ENCODE measurements at regions not wholly inside any gene's neighbourhood (a gene's known extent, or its start where the extent isn't known, plus 50 kb on each side); places are given as distances from the start of the nearest gene placed in this dataset.
"Not testable (repeated sequence)": the region's sequence is repeated elsewhere in the genome, so short reads cannot be mapped to it uniquely, and the experiment has no call there.

DNA sequence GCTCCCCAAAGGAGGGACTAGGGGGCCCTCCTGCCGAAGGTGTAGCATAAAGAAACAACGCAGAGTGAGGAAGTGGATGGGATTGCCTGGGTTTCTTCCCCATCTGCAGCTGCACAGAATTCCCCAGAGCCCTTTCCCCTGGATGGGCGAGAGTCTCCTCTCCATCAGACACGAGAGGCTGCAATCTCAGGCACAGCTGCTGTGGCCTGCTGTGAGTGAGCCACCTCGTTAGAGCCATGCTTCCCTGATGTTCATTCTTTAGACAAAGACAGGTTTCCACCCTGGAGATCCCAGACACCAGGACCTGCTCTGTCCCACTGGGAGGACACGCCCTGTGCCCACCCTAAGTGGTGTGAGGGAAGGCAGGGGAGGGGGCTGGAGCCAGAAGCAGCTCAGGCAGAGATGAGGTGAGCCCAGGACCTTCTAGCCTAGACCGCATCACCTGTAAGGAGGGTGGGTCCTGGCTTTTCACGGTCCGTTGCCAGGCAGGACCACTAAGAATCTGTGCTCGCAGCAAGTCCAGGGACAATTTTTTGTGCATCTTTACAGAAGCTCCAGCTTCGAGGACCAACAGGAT is 268.6 kb upstream of the TCERG1L start:
- intact Hi-C loops (cut with micrococcal nuclease; ENCODE audit: unreplicated experiment): no loop called here
- Mint-ChIP-seq H3K9me3 (ENCODE audit: low read depth, unreplicated experiment) (no peaks in the 10 kb centered on the region), H3K27me3 (ENCODE audit: unreplicated experiment) (peaks cover 2% of the 10 kb centered on the region), H3K4me3 (ENCODE audit: low read depth, unreplicated experiment) (no peak overlapping the region), H3K4me1 (ENCODE audit: low read depth, unreplicated experiment) (no peaks in the 10 kb centered on the region), H3K36me3 (ENCODE audit: insufficient read depth, unreplicated experiment) (no peaks in the 10 kb centered on the region), H3K27ac (ENCODE audit: unreplicated experiment) (no peak overlapping the region)
- TF ChIP-seq, protein P1, sequence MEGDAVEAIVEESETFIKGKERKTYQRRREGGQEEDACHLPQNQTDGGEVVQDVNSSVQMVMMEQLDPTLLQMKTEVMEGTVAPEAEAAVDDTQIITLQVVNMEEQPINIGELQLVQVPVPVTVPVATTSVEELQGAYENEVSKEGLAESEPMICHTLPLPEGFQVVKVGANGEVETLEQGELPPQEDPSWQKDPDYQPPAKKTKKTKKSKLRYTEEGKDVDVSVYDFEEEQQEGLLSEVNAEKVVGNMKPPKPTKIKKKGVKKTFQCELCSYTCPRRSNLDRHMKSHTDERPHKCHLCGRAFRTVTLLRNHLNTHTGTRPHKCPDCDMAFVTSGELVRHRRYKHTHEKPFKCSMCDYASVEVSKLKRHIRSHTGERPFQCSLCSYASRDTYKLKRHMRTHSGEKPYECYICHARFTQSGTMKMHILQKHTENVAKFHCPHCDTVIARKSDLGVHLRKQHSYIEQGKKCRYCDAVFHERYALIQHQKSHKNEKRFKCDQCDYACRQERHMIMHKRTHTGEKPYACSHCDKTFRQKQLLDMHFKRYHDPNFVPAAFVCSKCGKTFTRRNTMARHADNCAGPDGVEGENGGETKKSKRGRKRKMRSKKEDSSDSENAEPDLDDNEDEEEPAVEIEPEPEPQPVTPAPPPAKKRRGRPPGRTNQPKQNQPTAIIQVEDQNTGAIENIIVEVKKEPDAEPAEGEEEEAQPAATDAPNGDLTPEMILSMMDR (IDR thresholded peaks at IDR 0.05; ENCODE audit: unreplicated experiment): no peak
- no TSS peak for BruUV-seq (replicated peaks)
- CTCF ChIA-PET: no interaction called here
- DNase-seq: no peak

- Mint-ChIP-seq H3K4me1 (ENCODE audit: low read depth, unreplicated experiment) (no peaks in the 10 kb centered on the region), H3K27me3 (ENCODE audit: unreplicated experiment) (peaks cover 7% of the 10 kb centered on the region), H3K27ac (ENCODE audit: unreplicated experiment) (no peak overlapping the region), H3K4me3 (ENCODE audit: low read depth, unreplicated experiment) (no peak overlapping the region), H3K36me3 (ENCODE audit: insufficient read depth, unreplicated experiment) (no peaks in the 10 kb centered on the region), H3K9me3 (ENCODE audit: low read depth, unreplicated experiment) (no peaks in the 10 kb centered on the region)
- TF ChIP-seq, protein P1 (IDR thresholded peaks at IDR 0.05; ENCODE audit: unreplicated experiment): no peak
- BruUV-seq (replicated peaks): no TSS peak
- intact Hi-C loops (cut with micrococcal nuclease; ENCODE audit: unreplicated experiment): no loop called here
- CTCF ChIA-PET: no interaction called here
- DNase-seq: no peak
Observed at GRCh38 chr10:131580674-131581073, 269.2 kb upstream of the TCERG1L start.

GRCh38 chr10:131581547-131581946 is 270.0 kb upstream of the TCERG1L start:
- H3K4me1 Mint-ChIP-seq (ENCODE audit: low read depth, unreplicated experiment); H3K4me3 Mint-ChIP-seq (ENCODE audit: low read depth, unreplicated experiment); H3K9me3 Mint-ChIP-seq (ENCODE audit: low read depth, unreplicated experiment); intact Hi-C loops (cut with micrococcal nuclease; ENCODE audit: unreplicated experiment); CTCF ChIA-PET; H3K36me3 Mint-ChIP-seq (ENCODE audit: insufficient read depth, unreplicated experiment); H3K27ac Mint-ChIP-seq (ENCODE audit: unreplicated experiment); BruUV-seq (replicated peaks); DNase-seq: not testable (repeated sequence)
- peaks cover 16% of the 10 kb centered on the region for H3K27me3 Mint-ChIP-seq (ENCODE audit: unreplicated experiment)

DNA sequence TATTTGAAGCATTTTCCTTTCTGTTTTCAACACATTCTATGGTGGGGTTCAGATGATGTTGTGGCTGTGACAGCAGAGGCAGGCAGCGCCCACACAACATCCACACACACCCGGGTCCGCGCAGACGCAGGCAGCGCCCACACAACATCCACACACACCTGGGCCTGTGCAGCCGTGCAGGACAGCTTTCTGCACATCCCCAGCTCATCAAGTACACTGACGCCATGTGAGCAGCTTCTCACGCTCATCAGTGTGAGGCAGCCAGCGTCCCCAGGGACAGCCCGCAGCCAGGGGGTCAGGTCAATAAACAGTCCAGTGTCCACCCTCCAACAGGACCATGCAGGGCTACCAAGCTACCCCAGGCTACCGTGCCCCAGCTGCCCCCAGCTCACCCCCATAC is 272.8 kb upstream of the TCERG1L start:
- CTCF ChIA-PET: no interaction called here
- DNase-seq: no peak
- Mint-ChIP-seq H3K9me3 (ENCODE audit: low read depth, unreplicated experiment) (no peaks in the 10 kb centered on the region), H3K27me3 (ENCODE audit: unreplicated experiment) (peaks cover 17% of the 10 kb centered on the region), H3K4me3 (ENCODE audit: low read depth, unreplicated experiment) (no peak overlapping the region), H3K27ac (ENCODE audit: unreplicated experiment) (no peak overlapping the region), H3K36me3 (ENCODE audit: insufficient read depth, unreplicated experiment) (no peaks in the 10 kb centered on the region), H3K4me1 (ENCODE audit: low read depth, unreplicated experiment) (no peaks in the 10 kb centered on the region)
- intact Hi-C loops (cut with micrococcal nuclease; ENCODE audit: unreplicated experiment): no loop called here
- BruUV-seq (replicated peaks): no TSS peak
- TF ChIP-seq, protein P1 (IDR thresholded peaks at IDR 0.05; ENCODE audit: unreplicated experiment): no peak

GRCh38 chr10:131585761-131586160 is 274.2 kb upstream of the TCERG1L start:
- no peaks in the 10 kb centered on the region for H3K9me3 Mint-ChIP-seq (ENCODE audit: low read depth, unreplicated experiment)

More at GRCh38 chr10:131585761-131586160, 274.2 kb upstream of the TCERG1L start:
- DNase-seq: no peak
- H3K36me3 Mint-ChIP-seq (ENCODE audit: insufficient read depth, unreplicated experiment): no peaks in the 10 kb centered on the region
- no peak overlapping the region for H3K27ac Mint-ChIP-seq (ENCODE audit: unreplicated experiment)
- H3K4me1 Mint-ChIP-seq (ENCODE audit: low read depth, unreplicated experiment): no peaks in the 10 kb centered on the region
- H3K27me3 Mint-ChIP-seq (ENCODE audit: unreplicated experiment): peaks cover 17% of the 10 kb centered on the region
- CTCF ChIA-PET: no interaction called here
- intact Hi-C loops (cut with micrococcal nuclease; ENCODE audit: unreplicated experiment): no loop called here
- BruUV-seq (replicated peaks): no TSS peak
- TF ChIP-seq, protein P1 (IDR thresholded peaks at IDR 0.05; ENCODE audit: unreplicated experiment): no peak
- H3K4me3 Mint-ChIP-seq (ENCODE audit: low read depth, unreplicated experiment): no peak overlapping the region

All from Calu3 (cell line).